Choroid plexus epithelial cell (primary cell): ENCODE measurements at regions not wholly inside any gene's neighbourhood (a gene's known extent, or its start where the extent isn't known, plus 50 kb on each side); places are given as distances from the start of the nearest gene placed in this dataset.

ENCODE experiments used
- DNase-seq: peaks from one replicate; pipeline ENCODE4 v3.0.0-alpha.2; 2010; ENCODE audit warnings: low read depth
- H3K4me3 ChIP-seq: 2 replicates; pipeline ENCODE4 v1.5.1; 2011; ENCODE audit warnings: low read depth, mild to moderate bottlenecking, control low read depth, low read length, moderate library complexity
- TF ChIP-seq, protein P1 (sequence below): conservative IDR thresholded peaks from 2 replicates; pipeline ENCODE4 v1.5.1; 2011; ENCODE audit warnings: low read depth, mild to moderate bottlenecking, control low read depth, inconsistent platforms, low read length, moderate library complexity

- no peak for DNase-seq
- no peak overlapping the region for H3K4me3 ChIP-seq
- TF ChIP-seq, protein P1, sequence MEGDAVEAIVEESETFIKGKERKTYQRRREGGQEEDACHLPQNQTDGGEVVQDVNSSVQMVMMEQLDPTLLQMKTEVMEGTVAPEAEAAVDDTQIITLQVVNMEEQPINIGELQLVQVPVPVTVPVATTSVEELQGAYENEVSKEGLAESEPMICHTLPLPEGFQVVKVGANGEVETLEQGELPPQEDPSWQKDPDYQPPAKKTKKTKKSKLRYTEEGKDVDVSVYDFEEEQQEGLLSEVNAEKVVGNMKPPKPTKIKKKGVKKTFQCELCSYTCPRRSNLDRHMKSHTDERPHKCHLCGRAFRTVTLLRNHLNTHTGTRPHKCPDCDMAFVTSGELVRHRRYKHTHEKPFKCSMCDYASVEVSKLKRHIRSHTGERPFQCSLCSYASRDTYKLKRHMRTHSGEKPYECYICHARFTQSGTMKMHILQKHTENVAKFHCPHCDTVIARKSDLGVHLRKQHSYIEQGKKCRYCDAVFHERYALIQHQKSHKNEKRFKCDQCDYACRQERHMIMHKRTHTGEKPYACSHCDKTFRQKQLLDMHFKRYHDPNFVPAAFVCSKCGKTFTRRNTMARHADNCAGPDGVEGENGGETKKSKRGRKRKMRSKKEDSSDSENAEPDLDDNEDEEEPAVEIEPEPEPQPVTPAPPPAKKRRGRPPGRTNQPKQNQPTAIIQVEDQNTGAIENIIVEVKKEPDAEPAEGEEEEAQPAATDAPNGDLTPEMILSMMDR = no peak
Observed at GRCh38 chr1:17885663-17886320, 130.7 kb downstream of the ACTL8 start.

DNA sequence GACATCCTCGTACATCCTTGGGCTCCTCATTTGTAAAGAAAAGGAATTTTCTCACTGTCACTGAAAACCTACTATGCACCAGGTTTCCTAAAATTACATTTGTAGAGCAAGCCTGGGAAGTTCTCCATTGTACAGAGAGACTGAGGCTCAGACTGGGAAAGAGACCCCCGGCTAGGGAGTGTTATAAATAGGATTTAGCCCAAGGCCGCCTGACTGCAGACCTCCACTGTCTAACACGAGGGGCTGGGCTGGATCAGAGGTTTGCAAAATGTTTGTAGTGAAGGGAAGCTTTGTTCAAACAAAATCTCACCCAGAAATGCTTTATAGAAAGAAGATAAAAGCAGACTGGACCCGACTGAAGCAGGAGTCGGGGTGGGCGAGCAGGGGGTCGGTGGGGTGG is 131.3 kb downstream of the ACTL8 start:
- no peak overlapping the region for H3K4me3 ChIP-seq
- TF ChIP-seq, protein P1 = no peak
- DNase-seq = no peak

- DNase-seq = no peak
- TF ChIP-seq, protein P1 = no peak
- no peak overlapping the region for H3K4me3 ChIP-seq
Observed at GRCh38 chr1:17886838-17887441, 131.8 kb downstream of the ACTL8 start.

DNA sequence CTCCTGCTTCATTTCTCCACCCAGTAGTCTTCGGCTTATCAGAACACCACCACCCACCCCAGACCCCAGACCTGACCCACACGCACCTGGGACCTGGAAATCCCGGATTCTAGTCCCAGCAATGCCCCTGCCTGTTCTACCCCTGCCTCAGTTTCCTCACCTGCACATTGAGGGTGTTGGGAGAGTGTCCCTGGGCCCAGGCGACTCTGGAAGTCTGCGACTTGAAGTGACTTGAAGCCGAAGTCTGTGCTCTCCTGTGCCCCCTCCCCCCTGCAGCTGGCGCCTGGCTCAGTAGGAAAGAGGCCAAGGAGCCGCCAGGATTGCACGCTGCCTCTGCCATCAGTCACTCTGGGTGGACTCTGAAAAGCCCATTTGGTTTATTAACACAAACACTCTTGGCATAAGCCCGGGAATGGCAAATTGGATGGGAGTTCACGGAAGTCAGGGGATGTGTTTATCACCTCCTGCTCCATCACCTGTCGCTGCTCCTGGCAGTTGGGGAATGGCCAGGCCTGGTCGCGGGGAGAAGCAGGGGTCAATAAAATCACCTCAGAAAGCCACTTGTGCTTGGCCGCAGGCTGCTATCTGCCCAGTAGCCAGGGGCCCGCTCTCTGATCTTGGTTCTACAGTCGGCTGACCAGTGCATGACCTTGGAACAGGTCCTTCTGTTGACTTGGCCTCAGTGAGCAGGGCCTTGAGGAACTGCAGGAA is 132.7 kb downstream of the ACTL8 start:
- no peak overlapping the region for H3K4me3 ChIP-seq
- no peak for DNase-seq
- TF ChIP-seq, protein P1 = no peak

DNA sequence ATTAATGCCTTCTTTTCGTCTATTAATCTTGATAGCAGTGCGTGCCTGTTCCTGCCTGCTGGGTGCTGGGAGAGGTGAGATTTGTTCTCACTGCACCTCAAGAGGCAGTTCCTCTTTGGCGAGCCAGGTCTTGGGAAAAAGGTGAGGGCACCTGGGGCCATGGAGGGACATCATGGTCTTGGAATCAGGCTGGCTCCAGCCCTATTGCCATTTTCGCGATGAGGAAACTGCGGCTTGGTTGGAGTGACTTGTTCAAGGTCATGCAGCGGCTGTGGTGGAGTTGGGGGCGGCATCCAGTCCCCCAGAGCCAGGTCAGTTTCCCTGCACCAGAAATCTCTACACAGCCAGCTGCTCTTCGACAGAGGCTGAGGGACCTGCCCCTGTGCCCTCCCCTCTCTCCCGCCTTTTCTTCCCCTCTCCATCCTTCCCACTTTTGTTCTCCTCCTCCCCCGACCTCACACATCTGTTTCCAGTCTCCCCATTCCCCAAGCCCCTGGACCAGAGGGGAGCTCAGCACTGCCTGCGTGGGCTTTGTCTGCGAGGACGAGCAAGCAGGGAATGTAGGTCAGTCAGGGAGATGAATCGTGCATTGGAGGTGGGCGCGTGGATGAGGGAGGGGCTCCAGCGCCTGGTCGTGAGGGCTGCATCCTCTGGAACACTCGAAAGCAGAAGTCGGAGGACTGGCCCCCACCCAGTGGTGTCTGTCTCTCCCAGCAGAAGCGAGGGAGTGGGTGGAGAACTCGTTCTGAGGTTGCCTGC is 135.1 kb downstream of the ACTL8 start:
- TF ChIP-seq, protein P1 = no peak
- no peak overlapping the region for H3K4me3 ChIP-seq
- DNase-seq = no peak

- H3K4me3 ChIP-seq = no peak overlapping the region
- TF ChIP-seq, protein P1 = no peak
- no peak for DNase-seq
Observed at GRCh38 chr1:17890815-17891191, 135.7 kb downstream of the ACTL8 start.
